IMR-90 (cell line): ENCODE measurements at regions not wholly inside any gene's neighbourhood (a gene's known extent, or its start where the extent isn't known, plus 50 kb on each side); places are given as distances from the start of the nearest gene placed in this dataset.

Source experiments
- ATAC-seq: fragments of 200-7000 bp; cut with Tn5 transposase; 2 replicates; pipeline ENCODE4 v1.9.1; 2020; ENCODE audit warnings: low read depth, mild to moderate bottlenecking, moderate library complexity
- BruUV-seq: library from RNA; stranded (reverse); fragments of 400-500 nt; replicated peaks from 2 replicates; lab custom pipeline; 2021; lab: Mats Ljungman, UMichigan
- CTCF ChIA-PET: fragments of 300-600 bp; formaldehyde crosslinking; extraction: SDS; loops from one replicate; lab custom pipeline; 2021; ENCODE audit warnings: antibody characterized with exemption; lab: Yijun Ruan, JAX
- POLR2A ChIA-PET: fragments of 300-600 bp; sonication (Branson Sonifier 250); formaldehyde crosslinking; loops from one replicate; lab custom pipeline; 2022; ENCODE audit warnings: antibody characterized with exemption; ENCODE audit not compliant: unreplicated experiment; lab: Charles Lee
- DNase-seq: peaks from one replicate; pipeline ENCODE4 v3.0.0; 2013
- H2AFZ ChIP-seq: replicated peaks from 2 replicates; pipeline ENCODE3; 2013; ENCODE audit warnings: low read length, mild to moderate bottlenecking; ENCODE audit not compliant: poor library complexity
- H2AK5ac ChIP-seq: 2 replicates; pipeline ENCODE4 v1.6.1; 2013; ENCODE audit warnings: low read depth, low read length, inconsistent platforms
- H2AK9ac ChIP-seq: replicated peaks from 2 replicates; pipeline ENCODE3; 2013; ENCODE audit warnings: mild to moderate bottlenecking, low read depth, low read length, moderate library complexity; ENCODE audit not compliant: poor library complexity
- H2BK120ac ChIP-seq: 2 replicates; pipeline ENCODE4 v1.6.1; 2013; ENCODE audit warnings: low read depth, low read length, inconsistent platforms
- H2BK15ac ChIP-seq: 3 replicates; pipeline ENCODE4 v1.6.1; 2013; ENCODE audit warnings: low read depth, low read length, inconsistent platforms
- H2BK20ac ChIP-seq: 2 replicates; pipeline ENCODE4 v1.6.1; 2013; ENCODE audit warnings: low read depth, mild to moderate bottlenecking, inconsistent platforms, low read length, moderate library complexity
- H2BK5ac ChIP-seq: 2 replicates; pipeline ENCODE4 v1.6.1; 2013; ENCODE audit warnings: mild to moderate bottlenecking, low read depth, low read length, inconsistent platforms; ENCODE audit not compliant: poor library complexity, severe bottlenecking
- H3K14ac ChIP-seq: replicated peaks from 2 replicates; pipeline ENCODE4 v1.6.1; 2013; ENCODE audit warnings: low read depth, low read length, inconsistent platforms
- H3K18ac ChIP-seq: 2 replicates; pipeline ENCODE4 v1.6.1; 2013; ENCODE audit warnings: low read depth, low read length, control low read depth
- H3K23ac ChIP-seq: 2 replicates; pipeline ENCODE4 v1.6.1; 2013; ENCODE audit warnings: low read depth, low read length, inconsistent platforms
- H3K27ac ChIP-seq: 2 replicates; pipeline ENCODE4 v1.5.1; 2013; ENCODE audit warnings: mild to moderate bottlenecking, control low read depth, low read length; ENCODE audit not compliant: insufficient read depth
- H3K27me3 ChIP-seq: 2 replicates; pipeline ENCODE4 v1.6.1; 2013; ENCODE audit warnings: low read length; ENCODE audit not compliant: control insufficient read depth, insufficient read depth
- H3K36me3 ChIP-seq: 2 replicates; pipeline ENCODE4 v1.6.1; 2013; ENCODE audit warnings: low read length, mixed read lengths; ENCODE audit not compliant: control insufficient read depth, insufficient read depth
- H3K4ac ChIP-seq: 2 replicates; pipeline ENCODE4 v1.6.1; 2013; ENCODE audit warnings: low read depth, low read length, inconsistent platforms
- H3K4me1 ChIP-seq: 2 replicates; pipeline ENCODE4 v1.6.1; 2013; ENCODE audit warnings: low read length, mixed read lengths; ENCODE audit not compliant: control insufficient read depth, insufficient read depth
- H3K4me2 ChIP-seq: 2 replicates; pipeline ENCODE4 v1.6.1; 2013; ENCODE audit warnings: low read depth, mild to moderate bottlenecking, control low read depth, low read length, moderate library complexity
- H3K4me3 ChIP-seq: 2 replicates; pipeline ENCODE4 v1.5.1; 2013; ENCODE audit warnings: low read depth, mild to moderate bottlenecking, control low read depth, low read length, moderate library complexity; ENCODE audit not compliant: insufficient read depth
- H3K56ac ChIP-seq: 2 replicates; pipeline ENCODE4 v1.6.1; 2013; ENCODE audit warnings: low read length, inconsistent platforms; ENCODE audit not compliant: insufficient read depth; ENCODE audit errors: extremely low read depth
- H3K79me1 ChIP-seq, 2 experiments: 2 replicates each; pipeline ENCODE4 v1.6.1; 2013; ENCODE audit warnings: low read length in 2 of 2, inconsistent platforms in 1 of 2, low read depth in 1 of 2
- H3K9ac ChIP-seq: 2 replicates; pipeline ENCODE4 v1.6.1; 2013; ENCODE audit warnings: low read depth, low read length, control low read depth
- H3K9me1 ChIP-seq: 2 replicates; pipeline ENCODE4 v1.6.1; 2013; ENCODE audit warnings: low read length, inconsistent platforms; ENCODE audit not compliant: insufficient read depth
- H3K9me3 ChIP-seq: 2 replicates; pipeline ENCODE4 v1.6.1; 2013; ENCODE audit warnings: low read length; ENCODE audit not compliant: control insufficient read depth, insufficient read depth
- H4K20me1 ChIP-seq: 2 replicates; pipeline ENCODE4 v1.6.1; 2013; ENCODE audit warnings: low read length, inconsistent platforms; ENCODE audit not compliant: insufficient read depth
- H4K5ac ChIP-seq: 2 replicates; pipeline ENCODE4 v1.6.1; 2013; ENCODE audit warnings: mild to moderate bottlenecking, low read depth, low read length, control low read depth
- H4K8ac ChIP-seq, 2 experiments: 2 replicates each; pipeline ENCODE4 v1.6.1; 2013; ENCODE audit warnings: low read depth in 2 of 2, low read length in 2 of 2, control low read depth in 1 of 2, inconsistent platforms in 1 of 2
- H4K91ac ChIP-seq: 2 replicates; pipeline ENCODE4 v1.6.1; 2013; ENCODE audit warnings: low read depth, low read length, inconsistent platforms; ENCODE audit not compliant: insufficient read depth
- CEBPB ChIP-seq: IDR thresholded peaks from 2 replicates; pipeline ENCODE4 v1.6.1; 2012; ENCODE audit warnings: low read depth, low read length, improper control_type of control experiment
- CHD1 ChIP-seq: IDR thresholded peaks from 2 replicates; pipeline ENCODE4 v1.6.1; 2012; ENCODE audit warnings: low read depth, low read length, improper control_type of control experiment
- FOS ChIP-seq: fragments of 150-350 bp; IDR thresholded peaks from 2 replicates; pipeline ENCODE4 v1.6.1; 2016; ENCODE audit warnings: low read depth, low read length
- MAFK ChIP-seq: IDR thresholded peaks from 2 replicates; pipeline ENCODE4 v1.6.1; 2012; ENCODE audit warnings: low read depth, low read length, improper control_type of control experiment
- MXI1 ChIP-seq: IDR thresholded peaks from 2 replicates; pipeline ENCODE4 v1.6.1; 2012; ENCODE audit warnings: low read depth, mild to moderate bottlenecking, low read length, moderate library complexity, borderline replicate concordance
- NFE2L2 ChIP-seq: fragments of 150-350 bp; IDR thresholded peaks from 2 replicates; pipeline ENCODE4 v1.6.1; 2016; ENCODE audit warnings: low read depth, mild to moderate bottlenecking, low read length
- RCOR1 ChIP-seq: IDR thresholded peaks from 2 replicates; pipeline ENCODE4 v1.6.1; 2012; ENCODE audit warnings: mild to moderate bottlenecking, low read length, improper control_type of control experiment; ENCODE audit not compliant: insufficient replicate concordance
- RFX5 ChIP-seq: IDR thresholded peaks from 2 replicates; pipeline ENCODE4 v1.8.0; 2012; ENCODE audit warnings: low read depth, mild to moderate bottlenecking, low read length, moderate library complexity
- SMC3 ChIP-seq: fragments of 150-350 bp; IDR thresholded peaks from 2 replicates; pipeline ENCODE4 v1.6.1; 2016; ENCODE audit warnings: low read depth, mild to moderate bottlenecking, antibody characterized with exemption, low read length, moderate library complexity
- WGBS, 2 experiments: methylation state at CpG; one replicate each; pipeline versions ENCODE4 v1.1.5 to v1.1.7; 2013; ENCODE audit warnings: missing lambda C conversion rate in 2 of 2; ENCODE audit not compliant: insufficient read length in 1 of 2; ENCODE audit errors: extremely low coverage in 2 of 2; 5-methylcytosine and 5-hydroxymethylcytosine counted together
- dilution Hi-C: fragments of 300-500 bp; cut with HindIII; formaldehyde crosslinking; loops from one replicate; pipeline ENCODE4 v1.14.3; 2018; ENCODE audit warnings: low sequenced_read_pairs; ENCODE audit not compliant: unreplicated experiment
- in situ Hi-C: fragments of 300-500 bp; cut with MboI; formaldehyde crosslinking; loops from 3 replicates; pipeline ENCODE4 v1.14.3; 2019; ENCODE audit warnings: low sequenced_read_pairs, inconsistent platforms, mixed read lengths
- intact Hi-C: fragments of 100-400 bp; cut with micrococcal nuclease; formaldehyde crosslinking; loops from 2 replicates; pipeline ENCODE4 v1.10.0; 2022
- TF ChIP-seq, protein P1 (sequence below): fragments of 150-350 bp; IDR thresholded peaks from 2 replicates; pipeline ENCODE4 v1.6.1; 2016; ENCODE audit warnings: low read depth, mild to moderate bottlenecking, low read length, moderate library complexity, borderline replicate concordance
- TF ChIP-seq, protein P2 (sequence below): conservative IDR thresholded peaks from 2 replicates; pipeline ENCODE4 v1.5.1; 2012; ENCODE audit warnings: mild to moderate bottlenecking, low read depth, low read length, improper control_type of control experiment
- TF ChIP-seq, protein P3 (sequence below): fragments of 150-350 bp; IDR thresholded peaks from 2 replicates; pipeline ENCODE4 v1.6.1; 2017; ENCODE audit warnings: mild to moderate bottlenecking, antibody characterized with exemption, low read length, low read depth

DNA sequence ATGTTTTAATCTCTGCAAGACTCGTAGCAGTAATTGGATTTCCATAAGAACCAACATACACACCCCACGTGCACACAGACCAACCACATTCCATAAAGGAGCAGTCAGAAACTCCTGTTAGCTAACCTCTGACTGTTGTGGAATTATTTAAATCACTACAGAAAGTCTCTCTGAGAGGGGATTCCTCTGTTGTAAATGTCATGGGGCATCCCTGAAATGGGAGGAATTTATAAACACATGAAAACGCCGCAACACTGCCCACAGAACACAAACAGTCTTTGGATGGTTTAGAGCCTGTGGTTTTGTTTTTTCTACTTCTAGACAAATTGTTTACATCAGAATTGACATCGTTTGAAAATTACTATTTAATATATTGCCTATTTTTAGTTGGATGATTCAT lies 740.1 kb upstream of the GRM7 start:
- H2AK9ac ChIP-seq, result no peak overlapping the region
- H2BK20ac ChIP-seq, result no peak overlapping the region
- no peaks in the 10 kb centered on the region for H4K20me1 ChIP-seq
- DNase-seq (no peak), ATAC-seq (no peak)
- no peaks in the 10 kb centered on the region for H3K4me1 ChIP-seq
- H3K18ac ChIP-seq, result no peak overlapping the region
- no peak overlapping the region for H3K56ac ChIP-seq
- H3K9ac ChIP-seq, result no peak overlapping the region
- no CpG with 5 or more reads among the region's 5 CpGs for WGBS, 2 experiments
- H2AFZ ChIP-seq, result no peak overlapping the region
- dilution Hi-C loops (no loop called here), intact Hi-C loops (no loop called here), in situ Hi-C loops (no loop called here)
- H3K27me3 ChIP-seq, result no peaks in the 10 kb centered on the region
- no peak overlapping the region for H2BK15ac ChIP-seq
- no peak overlapping the region for H2AK5ac ChIP-seq
- no peak overlapping the region for H2BK120ac ChIP-seq
- H4K5ac ChIP-seq, result no peak overlapping the region
- H3K4me3 ChIP-seq, result no peak overlapping the region
- H3K36me3 ChIP-seq, result no peaks in the 10 kb centered on the region
- no peaks in the 10 kb centered on the region for H3K9me1 ChIP-seq
- no peak overlapping the region for H3K4ac ChIP-seq
- no peak overlapping the region for H4K8ac ChIP-seq
- H3K9me3 ChIP-seq, result peaks cover 3% of the 10 kb centered on the region
- TF ChIP-seq RFX5 (no peak), MAFK (no peak), NFE2L2 (no peak), SMC3 (no peak), CEBPB (no peak), MXI1 (no peak), RCOR1 (no peak), CHD1 (no peak), FOS (no peak)
- TF ChIP-seq, protein P1, sequence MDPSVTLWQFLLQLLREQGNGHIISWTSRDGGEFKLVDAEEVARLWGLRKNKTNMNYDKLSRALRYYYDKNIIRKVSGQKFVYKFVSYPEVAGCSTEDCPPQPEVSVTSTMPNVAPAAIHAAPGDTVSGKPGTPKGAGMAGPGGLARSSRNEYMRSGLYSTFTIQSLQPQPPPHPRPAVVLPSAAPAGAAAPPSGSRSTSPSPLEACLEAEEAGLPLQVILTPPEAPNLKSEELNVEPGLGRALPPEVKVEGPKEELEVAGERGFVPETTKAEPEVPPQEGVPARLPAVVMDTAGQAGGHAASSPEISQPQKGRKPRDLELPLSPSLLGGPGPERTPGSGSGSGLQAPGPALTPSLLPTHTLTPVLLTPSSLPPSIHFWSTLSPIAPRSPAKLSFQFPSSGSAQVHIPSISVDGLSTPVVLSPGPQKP, result no peak
- TF ChIP-seq, protein P2, sequence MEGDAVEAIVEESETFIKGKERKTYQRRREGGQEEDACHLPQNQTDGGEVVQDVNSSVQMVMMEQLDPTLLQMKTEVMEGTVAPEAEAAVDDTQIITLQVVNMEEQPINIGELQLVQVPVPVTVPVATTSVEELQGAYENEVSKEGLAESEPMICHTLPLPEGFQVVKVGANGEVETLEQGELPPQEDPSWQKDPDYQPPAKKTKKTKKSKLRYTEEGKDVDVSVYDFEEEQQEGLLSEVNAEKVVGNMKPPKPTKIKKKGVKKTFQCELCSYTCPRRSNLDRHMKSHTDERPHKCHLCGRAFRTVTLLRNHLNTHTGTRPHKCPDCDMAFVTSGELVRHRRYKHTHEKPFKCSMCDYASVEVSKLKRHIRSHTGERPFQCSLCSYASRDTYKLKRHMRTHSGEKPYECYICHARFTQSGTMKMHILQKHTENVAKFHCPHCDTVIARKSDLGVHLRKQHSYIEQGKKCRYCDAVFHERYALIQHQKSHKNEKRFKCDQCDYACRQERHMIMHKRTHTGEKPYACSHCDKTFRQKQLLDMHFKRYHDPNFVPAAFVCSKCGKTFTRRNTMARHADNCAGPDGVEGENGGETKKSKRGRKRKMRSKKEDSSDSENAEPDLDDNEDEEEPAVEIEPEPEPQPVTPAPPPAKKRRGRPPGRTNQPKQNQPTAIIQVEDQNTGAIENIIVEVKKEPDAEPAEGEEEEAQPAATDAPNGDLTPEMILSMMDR, result no peak
- TF ChIP-seq, protein P3, sequence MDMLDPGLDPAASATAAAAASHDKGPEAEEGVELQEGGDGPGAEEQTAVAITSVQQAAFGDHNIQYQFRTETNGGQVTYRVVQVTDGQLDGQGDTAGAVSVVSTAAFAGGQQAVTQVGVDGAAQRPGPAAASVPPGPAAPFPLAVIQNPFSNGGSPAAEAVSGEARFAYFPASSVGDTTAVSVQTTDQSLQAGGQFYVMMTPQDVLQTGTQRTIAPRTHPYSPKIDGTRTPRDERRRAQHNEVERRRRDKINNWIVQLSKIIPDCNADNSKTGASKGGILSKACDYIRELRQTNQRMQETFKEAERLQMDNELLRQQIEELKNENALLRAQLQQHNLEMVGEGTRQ, result no peak
- no peak overlapping the region for H2BK5ac ChIP-seq
- BruUV-seq, result no TSS peak
- ChIA-PET POLR2A (no interaction called here), CTCF (no interaction called here)
- no peak overlapping the region for H3K14ac ChIP-seq
- H3K23ac ChIP-seq, result no peak overlapping the region
- H3K4me2 ChIP-seq, result no peak overlapping the region
- H3K79me1 ChIP-seq, result no peaks in the 10 kb centered on the region
- no peak overlapping the region for H4K91ac ChIP-seq
- H3K27ac ChIP-seq, result no peak overlapping the region
